Inflammatory macrophage treated with lipopolysaccharide for 1 hour (primary cell): ENCODE measurements at regions not wholly inside any gene's neighbourhood (a gene's known extent, or its start where the extent isn't known, plus 50 kb on each side); places are given as distances from the start of the nearest gene placed in this dataset.

ENCODE experiments used
- DNase-seq, 2 donors: peaks; one replicate each; pipeline ENCODE4 v3.0.0-alpha.2; 2020 to 2022

GRCh38 chr3:153032891-153033290 is 129.1 kb upstream of the RAP2B start:
- DNase-seq = no peak

GRCh38 chr3:153036846-153037245 is 125.2 kb upstream of the RAP2B start:
- DNase-seq = no peak

GRCh38 chr3:153038367-153038766 is 123.7 kb upstream of the RAP2B start:
- DNase-seq = no peak

GRCh38 chr3:153038779-153039178 is 123.2 kb upstream of the RAP2B start:
- no peak for DNase-seq

GRCh38 chr3:153041181-153041580 is 120.8 kb upstream of the RAP2B start:
- DNase-seq = no peak

GRCh38 chr3:153042088-153042487 is 119.9 kb upstream of the RAP2B start:
- DNase-seq = no peak

- DNase-seq = peak; percentile 52 to 62
These were observed 118.2 kb upstream of the RAP2B start for GRCh38 chr3:153043729-153044328.

- DNase-seq = no peak
These were observed 116.9 kb upstream of the RAP2B start for GRCh38 chr3:153045150-153045549.

- no peak for DNase-seq
These were observed 111.0 kb upstream of the RAP2B start for GRCh38 chr3:153050978-153051377.

GRCh38 chr3:153051427-153052095 is 110.5 kb upstream of the RAP2B start:
- DNase-seq = peak in 1 of 2 donors; percentile 46

- DNase-seq = no peak
These were observed 109.9 kb upstream of the RAP2B start for GRCh38 chr3:153052096-153052460.

- no peak for DNase-seq
These were observed 106.8 kb upstream of the RAP2B start for GRCh38 chr3:153055217-153055616.

GRCh38 chr3:153055779-153056178 is 106.2 kb upstream of the RAP2B start:
- no peak for DNase-seq

GRCh38 chr3:153058031-153058688 is 103.9 kb upstream of the RAP2B start:
- peak in 1 of 2 donors; percentile 53 for DNase-seq

GRCh38 chr3:153060346-153060745 is 101.7 kb upstream of the RAP2B start:
- DNase-seq = no peak

- no peak for DNase-seq
These were observed 100.0 kb upstream of the RAP2B start for GRCh38 chr3:153061938-153062528.

- DNase-seq = no peak
These were observed 98.7 kb upstream of the RAP2B start for GRCh38 chr3:153063337-153063736.

GRCh38 chr3:153066983-153067382 is 95.0 kb upstream of the RAP2B start:
- no peak for DNase-seq

GRCh38 chr3:153069598-153070510 is 92.2 kb upstream of the RAP2B start:
- DNase-seq = peak; percentile 70 to 85

- no peak for DNase-seq
These were observed 91.5 kb upstream of the RAP2B start for GRCh38 chr3:153070511-153070868.

- DNase-seq = no peak
These were observed 89.6 kb upstream of the RAP2B start for GRCh38 chr3:153072382-153072781.

GRCh38 chr3:153072856-153073255 is 89.2 kb upstream of the RAP2B start:
- no peak for DNase-seq

- no peak for DNase-seq
These were observed 88.4 kb upstream of the RAP2B start for GRCh38 chr3:153073636-153074035.
